GM12891 (cell line): ENCODE measurements at regions not wholly inside any gene's neighbourhood (a gene's known extent, or its start where the extent isn't known, plus 50 kb on each side); places are given as distances from the start of the nearest gene placed in this dataset.
"Not testable (repeated sequence)": the region's sequence is repeated elsewhere in the genome, so short reads cannot be mapped to it uniquely, and the experiment has no call there.

ENCODE experiments used
- DNase-seq: peaks from one replicate; pipeline ENCODE4 v3.0.0; 2011; ENCODE audit warnings: low spot score; ENCODE audit not compliant: insufficient read length
- FAIRE-seq: peaks from 2 replicates; lab custom pipeline; 2011; peaks lifted over from hg19 to GRCh38; lab: Jason Lieb, UNC
- PAX5 ChIP-seq: IDR thresholded peaks from 2 replicates; pipeline ENCODE4 v1.6.1; 2011; ENCODE audit warnings: low read length, moderate library complexity, mild to moderate bottlenecking; ENCODE audit not compliant: insufficient read depth, severe bottlenecking
- POLR2A ChIP-seq: IDR thresholded peaks from 2 replicates; pipeline ENCODE4 v1.6.1; 2011; ENCODE audit warnings: low read depth, low read length, control low read depth
- POLR2AphosphoS5 ChIP-seq: IDR thresholded peaks from 2 replicates; pipeline ENCODE4 v1.6.1; 2011; ENCODE audit warnings: low read depth, low read length, control low read depth
- POU2F2 ChIP-seq: IDR thresholded peaks from 2 replicates; pipeline ENCODE4 v1.6.1; 2011; ENCODE audit warnings: low read depth, mild to moderate bottlenecking, control low read depth, low read length, moderate library complexity
- SPI1 ChIP-seq: IDR thresholded peaks from 2 replicates; pipeline ENCODE4 v1.6.1; 2011; ENCODE audit warnings: low read depth, low read length, control low read depth
- TAF1 ChIP-seq: IDR thresholded peaks from 2 replicates; pipeline ENCODE4 v1.6.1; 2011; ENCODE audit warnings: low read depth, low read length, control low read depth

- DNase-seq: no peak
Observed at GRCh38 chr10:42990721-42991441, 86.0 kb upstream of the RET start.

GRCh38 chr10:42991442-42992098 lies 85.3 kb upstream of the RET start:
- DNase-seq (no peak), FAIRE-seq (no peak)
- no peak for TF ChIP-seq POLR2AphosphoS5
- TF ChIP-seq POU2F2: no peak
- no peak for TF ChIP-seq SPI1
- no peak for TF ChIP-seq PAX5
- no peak for TF ChIP-seq POLR2A
- TF ChIP-seq TAF1: no peak

More at GRCh38 chr10:42990721-42991441, 86.0 kb upstream of the RET start:
- no peak for FAIRE-seq
- TF ChIP-seq POU2F2: no peak
- no peak for TF ChIP-seq POLR2AphosphoS5
- TF ChIP-seq TAF1: no peak
- no peak for TF ChIP-seq POLR2A
- TF ChIP-seq SPI1: no peak
- no peak for TF ChIP-seq PAX5

DNA sequence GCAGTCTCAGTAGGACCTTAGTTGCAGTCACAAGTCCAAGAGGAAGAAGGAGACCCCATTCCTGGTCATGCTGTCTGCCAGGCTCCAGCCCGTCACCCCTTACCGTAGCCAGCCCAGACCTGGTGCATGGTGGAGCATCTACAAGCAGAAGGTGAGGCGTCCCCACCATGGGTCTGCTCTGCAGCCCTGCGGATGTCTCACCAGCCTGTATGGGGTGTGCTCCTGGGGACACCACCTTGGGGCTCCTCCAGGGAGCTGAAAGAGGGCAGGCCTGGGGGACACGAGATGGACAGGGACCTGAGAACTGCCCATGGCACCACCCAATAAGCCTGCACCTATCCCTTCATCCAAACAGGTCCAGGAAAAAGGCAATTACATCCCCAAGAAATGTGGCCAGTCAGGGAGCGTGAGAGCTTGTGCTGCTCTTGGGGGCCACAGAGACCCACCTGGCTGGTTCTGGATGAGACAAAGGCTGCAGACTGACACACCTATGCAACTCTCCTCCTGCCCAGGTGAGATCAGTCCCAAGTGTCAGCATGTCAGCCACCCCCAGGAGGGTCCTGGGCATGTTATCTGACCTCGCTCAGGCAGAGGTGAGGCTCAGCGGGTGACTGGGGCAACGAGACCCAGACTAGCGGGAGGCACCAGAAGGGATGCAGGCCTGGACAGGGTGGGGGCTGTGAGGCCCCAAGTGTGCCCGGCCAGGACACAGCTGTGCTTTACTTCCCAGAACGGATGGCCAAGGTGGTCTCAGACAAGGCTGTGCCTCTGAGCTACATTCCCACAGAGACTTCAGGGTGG lies 84.5 kb upstream of the RET start:
- FAIRE-seq: no peak
- TF ChIP-seq TAF1 (no peak), SPI1 (no peak), POLR2AphosphoS5 (no peak), PAX5 (no peak)
- no peak for DNase-seq

DNA sequence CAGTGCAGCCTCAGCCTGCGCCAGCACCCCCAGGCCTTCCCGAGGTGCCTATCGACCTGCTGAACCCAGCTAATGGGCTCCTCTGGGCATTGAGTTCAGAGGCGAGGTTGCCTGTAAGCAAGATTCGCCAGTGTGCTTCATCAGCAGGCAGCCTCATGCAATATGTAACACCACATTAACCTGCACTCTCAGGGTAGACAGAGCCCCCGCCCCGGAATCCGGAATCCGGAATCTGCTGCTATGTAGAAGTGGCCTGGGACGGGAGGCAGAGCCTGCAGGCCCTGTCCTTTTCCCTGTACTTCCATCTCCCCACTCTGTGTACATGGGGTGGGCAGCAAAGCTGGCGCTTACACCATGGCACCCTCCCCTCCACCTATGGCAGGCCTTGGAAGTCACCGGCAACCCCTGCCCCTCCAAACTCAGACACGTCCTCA lies 83.9 kb upstream of the RET start:
- DNase-seq: no peak
- TF ChIP-seq SPI1: no peak
- no peak for TF ChIP-seq POU2F2
- no peak for TF ChIP-seq TAF1
- TF ChIP-seq POLR2A: no peak
- no peak for TF ChIP-seq POLR2AphosphoS5
- no peak for TF ChIP-seq PAX5
- no peak for FAIRE-seq

DNA sequence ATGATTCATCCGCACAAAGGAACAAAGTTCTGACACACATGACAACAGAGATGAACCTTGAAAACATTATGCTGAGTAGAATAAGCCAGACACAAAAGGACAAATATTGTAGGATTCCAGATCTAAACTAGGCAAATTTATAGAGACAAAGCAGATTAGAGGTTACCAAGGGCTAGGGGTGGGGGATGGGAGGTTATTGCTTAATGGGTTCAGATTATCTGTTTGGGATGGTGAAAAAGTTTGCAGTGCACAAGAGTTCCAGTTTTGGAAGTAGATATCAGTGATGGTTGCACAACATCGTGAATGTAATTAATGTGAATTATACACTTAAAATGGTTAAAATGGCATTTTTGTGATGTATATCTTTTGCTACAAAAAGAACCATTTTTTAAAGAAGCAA lies 82.0 kb upstream of the RET start:
- DNase-seq: not testable (repeated sequence)
- FAIRE-seq: peak; percentile 57

- no peak for TF ChIP-seq PAX5
- TF ChIP-seq POLR2A: no peak
- TF ChIP-seq SPI1: no peak
- no peak for TF ChIP-seq TAF1
- no peak for TF ChIP-seq POU2F2
- no peak for TF ChIP-seq POLR2AphosphoS5
- no peak for DNase-seq
- FAIRE-seq: no peak
Observed at GRCh38 chr10:42995537-42995936, 81.3 kb upstream of the RET start.

GRCh38 chr10:42996588-42996987 lies 80.3 kb upstream of the RET start:
- peak; percentile 5 for DNase-seq
- FAIRE-seq: no peak
- TF ChIP-seq POLR2A (no peak), SPI1 (no peak), POU2F2 (no peak), PAX5 (no peak), TAF1 (no peak), POLR2AphosphoS5 (no peak)

DNA sequence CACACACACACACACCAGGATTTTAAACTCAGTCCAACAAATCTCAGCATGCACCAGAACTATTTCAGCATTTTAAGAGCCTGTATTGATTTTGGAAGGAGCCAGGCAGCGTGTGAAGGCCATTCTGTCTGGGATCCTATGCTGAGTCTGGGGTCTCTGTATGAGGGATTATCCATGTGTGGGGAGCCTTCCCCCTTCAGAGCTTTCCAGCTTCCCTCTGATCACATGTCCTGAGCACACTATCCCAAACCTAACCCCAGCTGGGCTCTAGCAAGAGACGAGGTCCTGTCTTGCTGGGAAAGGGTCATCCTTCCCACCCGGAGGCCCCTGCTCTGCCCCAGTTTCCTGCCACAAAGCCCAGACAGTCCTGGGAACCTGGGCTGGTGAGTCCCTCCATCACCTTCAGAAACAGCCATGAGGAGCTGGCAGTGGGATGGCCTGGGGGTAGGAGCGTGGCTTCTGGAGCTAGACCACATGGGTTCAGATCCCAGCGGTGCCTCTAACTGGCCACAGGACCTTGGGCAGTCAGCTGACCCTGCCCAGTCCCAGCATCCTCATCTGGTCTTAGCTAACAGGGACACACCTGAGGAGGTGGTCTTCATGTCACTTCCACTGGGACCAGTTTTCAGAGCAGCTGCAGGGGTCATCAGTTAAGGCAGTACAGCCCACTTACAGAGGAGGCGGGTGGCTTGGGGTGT lies 79.6 kb upstream of the RET start:
- FAIRE-seq (no peak), DNase-seq (peak; percentile 1)
- TF ChIP-seq SPI1: no peak
- TF ChIP-seq PAX5: no peak
- no peak for TF ChIP-seq POU2F2
- TF ChIP-seq TAF1: no peak
- TF ChIP-seq POLR2A: no peak
- TF ChIP-seq POLR2AphosphoS5: no peak

DNA sequence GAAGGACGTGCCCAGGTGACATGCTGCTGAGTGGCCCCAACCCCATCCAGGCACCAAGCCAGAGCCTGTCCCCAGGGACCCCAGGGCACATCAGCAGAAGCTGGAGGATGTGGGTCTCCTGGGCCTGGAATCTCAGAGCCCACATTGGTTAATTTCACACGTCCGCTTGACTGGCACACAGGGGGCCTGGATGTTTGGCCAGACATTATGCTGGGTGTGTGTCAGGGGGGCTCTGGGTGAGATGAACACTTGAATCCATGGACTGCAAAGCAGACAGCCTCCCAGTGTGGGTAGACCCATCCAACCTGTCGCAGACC lies 79.1 kb upstream of the RET start:
- FAIRE-seq: no peak
- TF ChIP-seq SPI1 (no peak), POU2F2 (no peak), TAF1 (no peak), PAX5 (no peak), POLR2A (no peak), POLR2AphosphoS5 (no peak)

More for the DNA sequence above, 79.1 kb upstream of the RET start:
- no peak for DNase-seq
